Astrocyte of the cerebellum (primary cell): ENCODE measurements at regions not wholly inside any gene's neighbourhood (a gene's known extent, or its start where the extent isn't known, plus 50 kb on each side); places are given as distances from the start of the nearest gene placed in this dataset.

Experiments
- DNase-seq: peaks from one replicate; pipeline ENCODE4 v3.0.0-alpha.2; 2011; ENCODE audit warnings: low read depth
- H3K4me3 ChIP-seq: 2 replicates; pipeline ENCODE4 v1.5.1; 2011; ENCODE audit warnings: mild to moderate bottlenecking, low read depth, low read length, moderate library complexity
- in situ Hi-C: cut with HindIII; loops from 2 replicates; pipeline ENCODE4 v1.10.0; 2017; ENCODE audit warnings: low sequenced_read_pairs
- TF ChIP-seq, protein P1 (sequence below): IDR thresholded peaks from 2 replicates; pipeline ENCODE4 v1.5.1; 2012; ENCODE audit warnings: low read length, low read depth, moderate library complexity, mild to moderate bottlenecking; ENCODE audit errors: missing control alignments

DNA sequence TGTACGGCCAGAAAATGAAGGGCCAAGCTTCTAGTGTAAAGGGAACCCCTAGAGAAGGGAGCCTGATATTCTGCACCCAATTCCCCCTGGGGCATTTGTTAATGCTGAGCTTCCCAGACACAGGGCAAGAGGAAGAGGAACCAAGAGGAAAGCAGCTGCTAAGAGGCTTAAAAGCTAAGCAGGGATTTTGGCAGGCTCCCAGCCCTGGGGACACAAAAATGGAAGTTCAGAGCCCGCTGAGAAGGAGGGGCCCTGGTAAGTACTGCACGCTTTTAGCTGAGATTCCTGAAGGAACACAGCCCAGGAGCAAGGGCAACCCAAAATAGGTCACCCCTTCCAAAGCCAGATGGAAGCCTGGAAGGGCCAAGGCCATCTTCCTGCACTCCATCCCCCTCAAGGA lies 387.3 kb upstream of the MGMT start:
- TF ChIP-seq, protein P1, sequence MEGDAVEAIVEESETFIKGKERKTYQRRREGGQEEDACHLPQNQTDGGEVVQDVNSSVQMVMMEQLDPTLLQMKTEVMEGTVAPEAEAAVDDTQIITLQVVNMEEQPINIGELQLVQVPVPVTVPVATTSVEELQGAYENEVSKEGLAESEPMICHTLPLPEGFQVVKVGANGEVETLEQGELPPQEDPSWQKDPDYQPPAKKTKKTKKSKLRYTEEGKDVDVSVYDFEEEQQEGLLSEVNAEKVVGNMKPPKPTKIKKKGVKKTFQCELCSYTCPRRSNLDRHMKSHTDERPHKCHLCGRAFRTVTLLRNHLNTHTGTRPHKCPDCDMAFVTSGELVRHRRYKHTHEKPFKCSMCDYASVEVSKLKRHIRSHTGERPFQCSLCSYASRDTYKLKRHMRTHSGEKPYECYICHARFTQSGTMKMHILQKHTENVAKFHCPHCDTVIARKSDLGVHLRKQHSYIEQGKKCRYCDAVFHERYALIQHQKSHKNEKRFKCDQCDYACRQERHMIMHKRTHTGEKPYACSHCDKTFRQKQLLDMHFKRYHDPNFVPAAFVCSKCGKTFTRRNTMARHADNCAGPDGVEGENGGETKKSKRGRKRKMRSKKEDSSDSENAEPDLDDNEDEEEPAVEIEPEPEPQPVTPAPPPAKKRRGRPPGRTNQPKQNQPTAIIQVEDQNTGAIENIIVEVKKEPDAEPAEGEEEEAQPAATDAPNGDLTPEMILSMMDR = no peak
- in situ Hi-C loops = no loop called here
- DNase-seq = no peak
- H3K4me3 ChIP-seq = no peak overlapping the region

DNA sequence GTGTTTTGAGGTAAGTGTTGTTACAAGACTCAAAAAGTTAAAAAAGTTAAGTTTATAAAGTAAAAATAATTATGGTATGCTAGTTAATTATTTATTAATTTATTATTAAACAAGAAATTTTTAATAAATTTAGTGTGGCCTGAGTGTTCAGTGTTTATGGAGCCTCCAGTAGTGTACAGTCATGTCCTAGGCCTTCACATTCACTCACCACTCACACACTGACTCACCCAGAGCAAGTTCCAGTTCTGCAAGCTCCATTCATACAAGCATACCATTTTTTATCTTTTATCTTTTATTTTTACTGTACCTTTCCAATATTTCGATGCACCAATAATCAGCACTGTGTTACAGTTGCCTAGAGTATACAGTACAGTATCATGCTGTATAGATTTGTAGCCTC lies 381.2 kb upstream of the MGMT start:
- TF ChIP-seq, protein P1 = no peak

DNA sequence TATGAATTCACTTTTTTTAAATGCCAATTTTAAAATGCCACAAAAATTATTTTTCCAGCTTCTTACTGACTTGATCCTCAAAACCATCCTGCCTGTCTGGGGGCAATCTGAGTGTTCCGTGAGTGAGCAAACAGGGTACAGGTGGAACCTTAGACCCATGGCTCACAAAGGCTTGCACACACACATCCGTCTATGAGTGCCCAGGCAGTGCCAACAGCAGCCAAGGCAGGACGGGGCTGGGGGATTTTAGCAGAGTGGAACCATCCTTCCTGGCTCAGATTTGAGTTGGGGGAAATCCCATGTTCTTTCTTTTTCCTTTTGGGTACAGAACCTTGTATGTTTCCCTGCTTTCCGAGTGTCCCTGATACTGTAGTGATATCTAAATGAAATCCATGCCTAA lies 377.7 kb upstream of the MGMT start:
- TF ChIP-seq, protein P1 = no peak
- no peak for DNase-seq
- H3K4me3 ChIP-seq = no peak overlapping the region
- in situ Hi-C loops = no loop called here

More for the DNA sequence above, 381.2 kb upstream of the MGMT start:
- no peak for DNase-seq
- no peak overlapping the region for H3K4me3 ChIP-seq
- in situ Hi-C loops = no loop called here

DNA sequence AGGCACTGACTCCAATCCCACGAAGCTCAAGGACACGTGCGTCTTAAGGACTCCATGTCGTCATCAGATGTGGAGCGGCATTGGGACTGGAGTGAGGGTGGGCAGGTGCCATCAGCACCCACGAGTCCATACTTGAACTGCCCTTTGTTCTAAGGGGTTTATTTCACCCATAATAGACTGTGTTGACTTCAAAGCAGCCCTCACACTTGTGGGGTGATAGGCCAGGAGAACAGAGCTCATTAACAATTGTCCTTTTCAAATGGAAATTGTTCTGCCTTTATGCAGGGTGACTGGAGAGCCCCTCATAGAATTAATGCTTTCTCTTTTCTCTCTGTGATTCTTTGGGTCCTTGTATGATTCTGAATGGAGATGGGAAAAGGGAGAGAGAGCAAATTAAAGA lies 376.9 kb upstream of the MGMT start:
- no peak for DNase-seq
- in situ Hi-C loops = no loop called here
- TF ChIP-seq, protein P1 = no peak
- no peak overlapping the region for H3K4me3 ChIP-seq

DNA sequence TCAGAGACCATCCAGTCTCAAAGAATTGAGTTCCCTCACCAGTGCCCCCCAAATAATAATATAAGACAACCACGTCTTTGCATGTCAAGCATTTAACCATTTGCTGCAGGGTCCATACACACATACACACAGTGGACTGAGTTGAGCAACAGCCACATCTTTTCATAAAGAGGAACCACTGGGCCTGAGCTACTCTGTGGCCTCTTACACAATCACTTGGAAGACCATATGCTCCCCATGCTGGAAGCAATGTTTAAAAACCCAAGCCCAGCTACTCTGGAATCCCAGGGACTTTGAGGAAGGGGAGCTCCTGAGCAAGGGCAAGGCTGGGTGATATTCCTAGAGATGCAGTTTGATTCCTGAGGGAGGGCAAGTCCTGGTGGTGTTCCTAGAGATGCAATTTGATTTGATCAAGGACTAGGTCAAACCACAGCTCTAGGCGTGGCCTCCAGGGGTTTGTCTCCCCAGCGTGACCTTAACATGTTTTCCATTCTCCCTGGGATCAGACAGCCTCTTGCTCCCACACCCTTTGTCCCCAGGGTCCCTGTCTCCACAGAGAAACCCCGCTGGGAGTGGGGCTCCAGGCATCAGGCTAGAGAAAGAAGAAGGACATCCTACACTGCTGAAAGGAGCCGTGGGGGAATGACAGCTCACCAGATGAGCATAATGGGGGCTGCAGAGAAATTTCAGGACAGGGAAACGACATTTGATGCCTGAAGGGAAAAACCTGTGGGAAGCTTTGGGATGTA lies 376.2 kb upstream of the MGMT start:
- in situ Hi-C loops = no loop called here
- DNase-seq = no peak
- TF ChIP-seq, protein P1 = no peak
- no peak overlapping the region for H3K4me3 ChIP-seq

DNA sequence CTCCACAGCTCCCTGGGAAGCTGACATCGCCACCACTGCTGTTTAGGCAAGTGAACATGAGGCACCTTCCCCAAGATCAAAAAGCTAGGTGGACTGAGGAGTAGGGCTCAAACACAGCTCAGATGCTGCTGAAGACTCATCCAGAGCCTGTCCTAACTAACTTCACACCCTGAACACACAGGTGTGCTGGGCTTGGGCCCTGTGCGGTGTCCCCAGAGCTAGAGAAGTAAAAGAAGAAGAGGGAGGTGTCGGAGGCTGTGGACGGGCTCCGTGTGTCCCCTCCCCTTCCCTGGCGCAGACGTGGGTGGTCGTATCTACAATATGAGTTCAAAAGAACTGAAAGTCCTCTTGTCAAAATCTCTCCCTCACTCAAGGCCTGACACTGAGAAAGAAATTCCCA lies 373.4 kb upstream of the MGMT start:
- in situ Hi-C loops = no loop called here
- DNase-seq = no peak
- TF ChIP-seq, protein P1 = no peak
- no peak overlapping the region for H3K4me3 ChIP-seq
